ENCODE measurements at regions not wholly inside any gene's neighbourhood (a gene's known extent, or its start where the extent isn't known, plus 50 kb on each side); places are given as distances from the start of the nearest gene placed in this dataset.
"Not testable (repeated sequence)": the region's sequence is repeated elsewhere in the genome, so short reads cannot be mapped to it uniquely, and the experiment has no call there.

DNA sequence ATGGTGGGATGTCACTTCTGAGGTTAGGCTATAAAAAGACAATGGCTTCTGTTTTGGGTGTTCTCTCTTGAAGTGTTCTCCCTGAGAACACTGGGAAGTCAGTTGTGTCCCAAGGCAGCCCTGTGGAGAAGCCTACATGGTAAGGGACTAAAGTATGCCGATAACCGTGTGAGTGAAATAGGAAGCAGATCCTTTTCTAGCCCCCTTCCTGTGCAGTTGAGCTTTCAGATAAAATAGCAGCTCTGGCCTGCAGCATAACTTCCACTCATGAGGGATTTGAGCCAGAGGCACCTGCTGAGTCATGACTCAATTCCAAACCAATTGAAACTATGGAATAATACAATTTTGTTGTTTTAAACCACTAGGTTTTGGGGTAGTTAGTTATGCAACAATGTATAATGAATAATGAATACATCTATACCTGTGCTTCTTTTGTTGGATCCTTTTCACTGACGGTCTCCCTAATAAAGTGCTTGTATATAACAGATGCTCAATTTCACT lies 241.6 kb downstream of the TFAP2B start:
- H3K9me3 Mint-ChIP-seq = peaks cover 12 to 17% of the 10 kb centered on the region in 2 donors
- no peak for DNase-seq (ENCODE audit: low spot score in 2 of 2)
- no peaks in the 10 kb centered on the region for H3K36me3 Mint-ChIP-seq
- ATAC-seq = no peak
- H3K27ac Mint-ChIP-seq = no peak overlapping the region

DNA sequence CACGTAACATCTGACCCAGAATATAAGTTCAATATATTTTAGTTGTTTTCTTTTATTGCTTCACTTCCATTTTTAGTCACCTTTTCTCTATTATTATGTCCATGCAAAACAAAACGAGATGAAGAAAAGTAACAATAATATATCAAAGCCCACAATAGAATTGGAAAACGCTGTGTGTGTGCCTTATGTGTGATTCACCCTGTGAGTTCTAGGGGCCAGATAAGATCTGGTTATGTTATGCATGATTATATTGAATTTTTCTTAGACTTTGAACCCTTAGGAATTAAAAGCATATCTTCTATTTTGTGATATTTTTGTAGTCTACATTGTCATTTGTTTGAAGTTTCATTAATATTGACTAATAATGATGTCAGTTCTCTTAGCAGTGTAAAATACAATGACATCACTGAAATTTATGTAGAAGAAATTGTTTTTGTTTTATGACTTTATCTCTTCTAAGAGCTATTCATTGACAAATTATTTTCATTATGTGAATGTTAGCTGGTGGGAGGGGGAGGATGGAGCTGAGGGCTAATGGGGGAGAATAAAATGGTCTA lies 243.6 kb downstream of the TFAP2B start:
- Mint-ChIP-seq H3K9me3 (peaks cover 8 to 16% of the 10 kb centered on the region in 2 donors), H3K27ac (no peak overlapping the region), H3K36me3 (no peaks in the 10 kb centered on the region)
- no peak for ATAC-seq
- no peak for DNase-seq (ENCODE audit: low spot score in 2 of 2)

DNA sequence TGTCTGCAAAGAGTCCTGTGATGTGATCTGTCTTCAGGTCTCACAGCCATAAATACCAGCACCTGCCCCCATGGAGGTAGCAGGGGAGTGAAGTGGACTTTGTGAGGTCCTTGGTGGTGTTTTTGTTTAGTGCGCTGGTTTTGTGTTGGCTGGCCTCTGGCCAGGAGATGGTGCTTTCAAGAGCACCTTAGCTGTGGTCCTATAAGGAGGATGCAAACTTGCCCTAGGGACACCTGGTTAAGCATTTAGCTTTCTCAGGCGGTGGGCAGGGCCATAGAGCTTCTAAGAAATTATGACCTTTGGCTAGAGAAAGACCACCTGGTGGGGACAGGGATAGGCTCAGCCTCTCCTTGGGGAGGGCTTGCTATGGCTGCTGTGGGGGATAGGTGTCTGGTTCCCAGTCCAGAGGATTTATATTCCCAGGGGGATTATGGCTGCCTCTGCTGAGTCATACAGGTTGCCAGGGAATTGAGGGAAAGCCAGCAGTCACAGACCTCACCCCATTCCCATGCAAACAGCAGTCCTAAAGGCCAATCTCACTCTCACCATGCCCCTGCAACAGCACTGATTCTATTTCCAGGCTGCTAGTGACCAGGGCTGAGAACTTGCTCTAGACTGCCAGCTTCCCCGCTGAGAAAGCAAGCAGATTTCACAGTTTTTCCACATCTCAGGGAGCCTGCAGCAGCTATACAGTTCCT lies 259.3 kb downstream of the TFAP2B start:
- H3K36me3 Mint-ChIP-seq = no peaks in the 10 kb centered on the region
- DNase-seq (ENCODE audit: low spot score in 2 of 2) (no peak), ATAC-seq (no peak)
- H3K9me3 Mint-ChIP-seq = peaks cover 8 to 25% of the 10 kb centered on the region in 2 donors
- H3K27ac Mint-ChIP-seq = no peak overlapping the region

DNA sequence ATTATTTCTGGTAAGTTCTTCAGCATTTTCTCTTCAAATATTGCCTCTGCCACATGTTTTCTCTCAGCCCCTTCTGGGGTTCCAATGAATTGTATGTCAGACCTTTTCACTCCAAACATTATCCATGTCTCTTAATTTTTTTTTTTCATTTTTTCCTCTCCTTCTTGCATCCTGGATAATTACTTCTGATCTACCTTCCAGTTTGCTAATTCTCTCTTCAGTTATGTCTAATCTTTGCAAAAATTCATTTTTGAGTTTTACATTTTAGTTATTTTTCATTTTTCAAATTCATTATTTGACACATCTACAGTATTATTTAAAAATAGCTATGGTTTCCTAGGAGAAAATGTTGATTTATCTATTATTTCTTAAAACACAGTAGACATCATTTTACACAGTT lies 271.7 kb downstream of the TFAP2B start:
- DNase-seq (ENCODE audit: low spot score in 2 of 2) (no peak), ATAC-seq (no peak)
- peaks cover 6 to 13% of the 10 kb centered on the region in 2 donors for H3K9me3 Mint-ChIP-seq
- H3K36me3 Mint-ChIP-seq = no peaks in the 10 kb centered on the region
- H3K27ac Mint-ChIP-seq = no peak overlapping the region

DNA sequence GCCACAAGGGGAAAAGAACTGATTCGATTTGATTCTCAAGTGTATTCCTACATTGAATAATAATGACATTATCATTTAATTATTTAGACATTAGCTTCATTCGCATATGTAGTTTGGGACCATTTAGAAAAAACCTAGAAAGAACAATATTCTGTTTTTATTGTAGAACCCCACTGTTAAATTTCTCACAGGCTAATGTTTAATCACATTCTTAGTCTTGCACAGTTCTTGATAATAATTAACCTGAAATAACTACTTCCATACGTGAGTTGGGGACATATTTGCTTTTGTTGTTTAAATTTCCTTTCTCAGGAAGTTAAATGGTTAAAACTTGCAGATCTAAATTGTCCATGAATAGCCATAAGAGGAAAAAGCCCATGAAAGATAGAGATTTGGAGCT lies 275.2 kb downstream of the TFAP2B start:
- peaks cover 6 to 16% of the 10 kb centered on the region in 2 donors for H3K9me3 Mint-ChIP-seq
- H3K36me3 Mint-ChIP-seq = no peaks in the 10 kb centered on the region
- no peak overlapping the region for H3K27ac Mint-ChIP-seq
- ATAC-seq = no peak
- no peak for DNase-seq (ENCODE audit: low spot score in 2 of 2)

DNA sequence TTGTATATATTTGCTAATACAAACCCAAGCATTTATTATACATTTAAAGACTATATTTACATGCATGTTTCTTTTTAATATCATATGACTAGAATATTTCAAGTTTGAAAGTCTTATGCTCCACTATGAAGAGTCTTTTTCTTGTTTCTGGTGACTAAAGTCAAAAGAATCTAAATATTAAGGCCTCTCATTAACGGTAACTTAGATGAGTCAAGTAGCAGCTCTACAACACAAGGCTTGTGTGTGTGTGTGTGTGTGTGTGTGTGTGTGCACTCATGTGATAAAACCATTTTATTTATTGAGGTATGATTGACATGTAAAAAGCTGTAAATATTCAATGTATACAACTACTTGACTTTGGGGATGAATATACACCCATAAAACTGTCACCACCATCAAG lies 275.6 kb downstream of the TFAP2B start:
- H3K9me3 Mint-ChIP-seq = peaks cover 9 to 16% of the 10 kb centered on the region in 2 donors
- ATAC-seq (no peak), DNase-seq (ENCODE audit: low spot score in 2 of 2) (no peak)
- no peak overlapping the region for H3K27ac Mint-ChIP-seq
- H3K36me3 Mint-ChIP-seq = no peaks in the 10 kb centered on the region

DNA sequence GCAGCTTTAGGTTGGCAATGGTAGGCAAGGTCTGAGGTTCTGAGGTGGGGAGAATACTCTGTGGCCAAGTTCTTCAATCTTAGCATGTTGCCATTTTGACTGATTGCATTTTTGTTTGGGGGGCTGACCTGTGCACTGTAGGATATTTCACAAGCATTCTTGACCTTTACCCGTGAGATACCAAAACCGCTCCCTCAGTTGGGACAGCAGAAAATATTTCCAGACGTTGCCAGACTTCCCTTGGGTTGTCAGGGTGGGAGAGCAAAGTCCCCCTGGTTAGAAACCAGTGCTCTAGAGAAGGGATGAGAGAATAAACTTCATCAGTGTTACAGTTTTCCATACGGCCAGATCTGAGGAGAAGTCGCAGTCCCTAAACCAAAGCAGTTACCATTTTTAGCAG lies 279.6 kb downstream of the TFAP2B start:
- H3K36me3 Mint-ChIP-seq = no peaks in the 10 kb centered on the region
- ATAC-seq (no peak), DNase-seq (ENCODE audit: low spot score in 2 of 2) (no peak)
- H3K9me3 Mint-ChIP-seq = peaks cover 3 to 5% of the 10 kb centered on the region in 2 donors
- peak overlapping the region in 1 of 2 donors; percentile 22 for H3K27ac Mint-ChIP-seq

DNA sequence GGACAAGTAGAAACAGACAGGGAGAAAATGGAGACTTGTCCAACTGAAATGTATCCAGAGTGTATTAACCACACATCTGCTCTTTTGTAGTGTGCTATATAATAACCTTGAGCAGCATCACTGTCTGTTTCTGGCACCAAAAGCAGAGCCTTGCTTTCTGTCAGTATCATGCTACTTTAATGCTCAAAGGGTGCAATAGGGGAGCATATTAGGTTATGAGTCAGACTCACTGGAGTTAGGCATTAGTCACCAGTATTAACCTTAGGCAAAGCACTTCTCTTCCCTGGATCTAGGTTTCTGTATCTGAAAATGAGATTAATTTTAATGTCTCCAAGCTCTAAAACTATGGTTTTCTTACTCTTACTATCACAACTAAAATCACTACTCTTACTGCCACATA lies 280.1 kb downstream of the TFAP2B start:
- no peak overlapping the region for H3K27ac Mint-ChIP-seq
- peaks cover 3 to 5% of the 10 kb centered on the region in 2 donors for H3K9me3 Mint-ChIP-seq
- ATAC-seq (no peak), DNase-seq (ENCODE audit: low spot score in 2 of 2) (no peak)
- H3K36me3 Mint-ChIP-seq = no peaks in the 10 kb centered on the region

DNA sequence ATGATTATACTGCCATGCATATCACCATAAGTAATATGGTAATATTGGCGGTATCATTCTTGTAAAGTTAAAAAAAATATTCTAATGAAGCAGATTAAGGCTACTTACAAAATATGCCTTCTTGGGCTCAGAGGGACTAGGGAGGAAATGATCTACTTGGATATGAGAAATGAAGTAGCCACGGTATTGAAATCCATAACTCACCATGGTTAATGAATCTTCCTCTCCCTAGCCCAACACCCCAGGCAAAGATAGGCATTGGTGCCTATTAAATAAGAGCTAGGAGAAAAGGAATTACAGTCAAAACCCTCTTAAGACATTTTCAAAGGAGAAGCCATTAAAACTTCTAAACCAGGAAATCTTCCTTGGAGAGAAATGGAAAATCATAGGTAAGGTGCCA lies 280.5 kb downstream of the TFAP2B start:
- peaks cover 3 to 5% of the 10 kb centered on the region in 2 donors for H3K9me3 Mint-ChIP-seq
- no peak for DNase-seq (ENCODE audit: low spot score in 2 of 2)
- H3K27ac Mint-ChIP-seq = no peak overlapping the region
- no peaks in the 10 kb centered on the region for H3K36me3 Mint-ChIP-seq
- no peak for ATAC-seq

DNA sequence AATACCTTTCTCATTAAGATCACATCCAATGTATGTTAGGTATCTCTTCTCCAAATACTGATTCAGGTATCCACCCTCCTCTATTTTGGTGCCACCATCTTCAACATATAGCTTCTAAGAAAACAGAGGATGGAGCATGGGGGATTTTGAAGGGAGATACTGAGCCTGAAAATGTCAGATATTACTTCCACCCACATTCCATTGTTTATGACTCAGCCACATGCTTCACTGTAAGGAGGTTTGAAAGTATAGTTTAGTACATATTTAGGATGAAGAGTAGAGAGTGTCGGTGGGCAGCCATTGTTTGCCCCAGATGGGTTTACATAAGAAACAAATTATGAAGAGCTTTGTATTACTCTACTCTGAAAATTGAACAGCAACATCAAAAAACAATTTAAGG lies 286.7 kb downstream of the TFAP2B start:
- no peak for ATAC-seq
- H3K9me3 Mint-ChIP-seq = peaks cover 10 to 11% of the 10 kb centered on the region in 2 donors
- no peak overlapping the region for H3K27ac Mint-ChIP-seq
- H3K36me3 Mint-ChIP-seq = no peaks in the 10 kb centered on the region
- DNase-seq (ENCODE audit: low spot score in 2 of 2) = no peak

DNA sequence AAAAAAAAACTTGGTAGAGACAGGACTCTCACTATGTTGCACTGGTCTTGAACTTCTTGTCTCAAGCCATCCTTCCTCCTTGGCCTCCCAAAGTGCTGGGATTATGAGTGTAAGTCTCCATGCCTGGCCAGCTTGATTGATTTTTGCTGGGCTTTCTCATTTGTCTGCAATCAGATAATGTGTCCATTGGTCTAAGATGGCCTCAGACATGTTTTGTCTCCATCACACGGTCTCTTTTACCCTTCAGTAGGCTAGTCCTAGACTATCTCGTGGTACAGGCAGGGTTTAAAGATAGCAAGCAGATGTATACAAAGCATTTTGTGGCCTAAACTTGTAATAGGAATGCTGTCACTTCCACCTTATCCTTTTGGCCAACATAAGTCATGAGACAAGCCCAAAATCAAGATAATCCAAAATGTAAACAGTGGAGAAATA lies 289.1 kb downstream of the TFAP2B start:
- ATAC-seq (no peak), DNase-seq (ENCODE audit: low spot score in 2 of 2) (no peak)
- Mint-ChIP-seq H3K27ac (no peak overlapping the region), H3K9me3 (peaks cover 11 to 19% of the 10 kb centered on the region in 2 donors), H3K36me3 (no peaks in the 10 kb centered on the region)

DNA sequence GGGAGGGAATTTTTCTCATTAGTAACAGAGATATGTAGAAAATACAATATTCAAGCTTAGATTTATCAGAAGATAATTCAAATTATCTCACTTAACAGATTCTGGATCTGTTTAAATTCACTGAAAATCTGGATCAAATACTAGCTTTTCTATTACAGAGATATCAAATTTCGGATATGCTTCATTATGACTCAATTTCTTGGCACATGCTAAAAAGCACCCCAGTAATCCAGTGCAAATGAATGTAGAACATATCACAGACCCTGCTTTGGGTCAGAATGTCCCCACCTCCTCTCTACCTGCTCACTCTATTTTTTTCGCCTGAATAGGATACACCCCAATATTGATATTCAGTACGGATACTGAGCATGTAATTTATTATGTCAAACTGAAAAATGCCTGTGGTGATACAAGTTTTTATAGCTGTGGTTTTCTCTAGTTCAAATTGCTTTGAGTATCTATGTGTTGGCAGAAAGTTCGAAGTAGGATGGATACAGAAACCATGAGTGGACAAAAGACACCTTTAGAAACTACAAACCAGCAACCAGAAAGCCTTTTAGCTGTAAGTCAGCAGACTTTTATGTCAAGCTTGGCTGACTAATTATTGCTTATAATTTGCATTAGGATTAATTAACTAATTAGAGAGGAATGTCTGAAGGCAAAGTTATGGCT lies 290.0 kb downstream of the TFAP2B start:
- H3K9me3 Mint-ChIP-seq = peaks cover 11 to 19% of the 10 kb centered on the region in 2 donors
- H3K27ac Mint-ChIP-seq = no peak overlapping the region
- no peak for ATAC-seq
- H3K36me3 Mint-ChIP-seq = no peaks in the 10 kb centered on the region
- DNase-seq (ENCODE audit: low spot score in 2 of 2) = no peak

DNA sequence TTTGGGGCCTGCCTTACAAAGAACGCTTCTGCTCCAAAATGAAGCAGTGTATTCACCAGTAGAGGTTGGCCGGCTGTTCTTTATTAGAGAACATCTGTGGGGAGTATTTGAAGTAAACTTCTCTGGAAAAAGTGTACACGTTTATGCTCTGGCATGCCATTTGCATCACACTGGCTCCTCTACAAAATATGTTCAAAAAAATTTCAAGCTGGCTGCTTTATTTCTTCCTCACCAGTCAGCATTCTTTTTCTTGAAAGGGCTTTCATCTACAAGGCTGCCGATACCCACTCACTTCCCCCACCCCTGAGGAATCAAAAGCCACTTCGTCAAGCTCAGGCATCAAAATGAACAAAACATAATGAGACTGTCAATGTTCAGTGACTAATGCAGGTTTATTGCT lies 294.1 kb downstream of the TFAP2B start:
- H3K27ac Mint-ChIP-seq = no peak overlapping the region

DNA sequence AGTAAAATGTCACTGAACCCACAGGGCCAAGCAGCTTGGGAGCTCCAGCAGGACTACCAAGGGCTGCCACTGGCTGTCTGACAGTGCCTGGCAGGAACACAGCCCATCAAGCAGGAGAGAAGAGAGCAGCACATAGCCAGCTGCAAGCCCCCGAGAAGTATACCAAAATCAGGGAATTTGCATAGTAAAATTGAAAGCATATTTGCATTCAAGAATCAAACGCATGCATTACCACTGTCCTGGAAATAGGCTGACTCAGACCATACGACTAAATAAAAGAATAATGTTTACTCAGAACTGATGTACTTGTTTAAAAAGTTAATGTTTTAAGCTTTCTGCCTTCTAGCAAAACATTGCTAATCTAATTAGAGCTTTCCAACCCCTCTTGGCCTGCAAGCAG lies 298.1 kb downstream of the TFAP2B start:
- ATAC-seq (no peak), DNase-seq (ENCODE audit: low spot score in 2 of 2) (no peak)
- peaks cover 5 to 8% of the 10 kb centered on the region in 2 donors for H3K9me3 Mint-ChIP-seq
- H3K36me3 Mint-ChIP-seq = no peaks in the 10 kb centered on the region
- no peak overlapping the region for H3K27ac Mint-ChIP-seq

More for the DNA sequence above, 294.1 kb downstream of the TFAP2B start:
- H3K9me3 Mint-ChIP-seq = peaks cover 5 to 12% of the 10 kb centered on the region in 2 donors
- no peak for ATAC-seq
- no peaks in the 10 kb centered on the region for H3K36me3 Mint-ChIP-seq
- no peak for DNase-seq (ENCODE audit: low spot score in 2 of 2)

DNA sequence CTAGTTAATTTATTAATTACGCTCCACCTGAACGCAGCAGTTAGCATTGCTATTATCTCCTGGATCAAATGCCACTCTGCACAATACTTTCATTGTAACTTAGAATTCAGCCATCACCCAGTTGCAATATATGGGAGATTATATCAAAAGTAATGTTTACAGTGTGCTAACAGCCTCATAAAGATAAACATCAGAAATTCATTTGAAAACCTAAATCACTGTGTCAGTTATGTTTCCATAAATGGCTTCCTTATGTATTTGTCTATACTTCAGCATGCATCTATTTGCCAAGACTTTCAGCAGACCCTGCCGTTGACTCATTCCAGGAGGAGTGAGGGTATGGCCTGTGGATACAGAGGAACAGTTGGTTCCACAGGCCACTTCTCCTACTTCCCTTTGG lies 300.1 kb downstream of the TFAP2B start:
- Mint-ChIP-seq H3K36me3 (peaks cover 0 to 8% of the 10 kb centered on the region in 2 donors), H3K9me3 (peaks cover 9 to 12% of the 10 kb centered on the region in 2 donors), H3K27ac (no peak overlapping the region)
- ATAC-seq (no peak), DNase-seq (ENCODE audit: low spot score in 2 of 2) (no peak)

DNA sequence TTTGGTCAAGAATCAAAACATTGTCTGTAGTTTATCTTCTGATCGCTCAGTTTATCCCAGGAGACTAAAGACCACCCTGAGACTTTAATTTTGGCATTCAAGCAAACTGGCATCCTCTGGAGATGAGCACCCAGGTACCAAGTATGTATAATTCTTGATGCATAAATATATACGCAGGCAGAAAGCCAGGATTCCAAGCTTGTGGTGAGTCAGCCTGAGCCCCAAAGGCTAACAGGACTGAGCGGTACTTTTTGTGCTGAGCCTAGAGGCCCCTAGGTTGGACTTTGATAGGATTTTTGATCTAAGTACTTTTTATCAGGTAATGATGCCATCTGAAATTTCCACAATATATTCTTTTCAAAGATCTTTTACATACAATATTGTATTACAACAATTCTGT lies 301.3 kb downstream of the TFAP2B start:
- Mint-ChIP-seq H3K36me3 (peaks cover 0 to 8% of the 10 kb centered on the region in 2 donors), H3K27ac (no peak overlapping the region), H3K9me3 (peaks cover 9 to 12% of the 10 kb centered on the region in 2 donors)
- no peak for ATAC-seq
- no peak for DNase-seq (ENCODE audit: low spot score in 2 of 2)

DNA sequence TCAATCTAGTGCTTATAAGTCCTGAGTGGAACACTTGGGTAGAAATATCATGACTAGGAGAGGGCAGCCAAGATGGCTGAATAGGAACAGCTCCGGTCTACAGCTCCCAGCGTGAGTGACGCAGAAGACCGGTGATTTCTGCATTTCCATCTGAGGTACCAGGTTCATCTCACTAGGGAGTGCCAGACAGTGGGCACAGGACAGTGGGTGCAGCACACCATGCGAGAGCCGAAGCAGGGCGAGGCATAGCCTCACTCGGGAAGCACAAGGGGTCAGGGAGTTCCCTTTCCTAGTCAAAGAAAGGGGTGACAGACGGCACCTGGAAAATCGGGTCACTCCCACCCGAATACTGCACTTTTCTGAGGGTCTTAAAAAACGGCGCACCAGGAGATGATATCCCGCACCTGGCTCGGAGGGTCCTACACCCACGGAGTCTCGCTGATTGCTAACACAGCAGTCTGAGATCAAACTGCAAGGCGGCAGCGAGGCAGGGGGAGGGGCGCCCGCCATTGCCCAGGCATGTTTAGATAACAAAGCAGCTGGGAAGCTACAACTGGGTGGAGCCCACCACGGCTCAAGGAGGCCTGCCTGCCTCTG lies 302.8 kb downstream of the TFAP2B start:
- ATAC-seq; H3K36me3 Mint-ChIP-seq; H3K27ac Mint-ChIP-seq; H3K9me3 Mint-ChIP-seq; DNase-seq (ENCODE audit: low spot score in 2 of 2): not testable (repeated sequence)

Data from activated naive CD4-positive, alpha-beta T cell treated with anti-CD3 and anti-CD28 coated beads, Interleukin-2, amount 50 U/mL, for 72 hours (primary cell).